H9 (cell line): ENCODE measurements at regions not wholly inside any gene's neighbourhood (a gene's known extent, or its start where the extent isn't known, plus 50 kb on each side); places are given as distances from the start of the nearest gene placed in this dataset.

Experiments used
- DNase-seq: peaks from one replicate; pipeline ENCODE4 v3.0.0-alpha.2; 2017
- H2AFZ ChIP-seq: one replicate; pipeline ENCODE4 v1.6.1; 2013; ENCODE audit warnings: mild to moderate bottlenecking, low read length, control low read depth, moderate library complexity
- H2AK5ac ChIP-seq: 2 replicates; pipeline ENCODE4 v1.6.1; 2013; ENCODE audit warnings: low read length, control low read depth, mixed read lengths; ENCODE audit not compliant: insufficient read length
- H2BK120ac ChIP-seq: one replicate; pipeline ENCODE4 v1.6.1; 2013; ENCODE audit warnings: low read depth, mild to moderate bottlenecking, low read length, control low read depth, inconsistent platforms; ENCODE audit not compliant: poor library complexity, severe bottlenecking
- H2BK12ac ChIP-seq: 2 replicates; pipeline ENCODE4 v1.6.1; 2013; ENCODE audit warnings: low read length, control low read depth, mixed read lengths, low read depth; ENCODE audit not compliant: insufficient read length
- H2BK15ac ChIP-seq: 2 replicates; pipeline ENCODE4 v1.6.1; 2013; ENCODE audit warnings: low read depth, low read length, control low read depth
- H2BK20ac ChIP-seq: one replicate; pipeline ENCODE4 v1.6.1; 2013; ENCODE audit warnings: low read depth, mild to moderate bottlenecking, low read length, control low read depth, inconsistent platforms; ENCODE audit not compliant: poor library complexity, severe bottlenecking
- H2BK5ac ChIP-seq: 2 replicates; pipeline ENCODE4 v1.6.1; 2013; ENCODE audit warnings: low read length, control low read depth, mixed read lengths; ENCODE audit not compliant: insufficient read length
- H3K14ac ChIP-seq: 2 replicates; pipeline ENCODE4 v1.6.1; 2013; ENCODE audit warnings: low read length, control low read depth; ENCODE audit not compliant: insufficient read depth
- H3K18ac ChIP-seq: 2 replicates; pipeline ENCODE4 v1.6.1; 2013; ENCODE audit warnings: low read depth, mild to moderate bottlenecking, mixed read lengths, low read length, control low read depth; ENCODE audit not compliant: insufficient read length
- H3K23ac ChIP-seq: 2 replicates; pipeline ENCODE4 v1.6.1; 2013; ENCODE audit warnings: low read length, control low read depth, mixed read lengths, low read depth; ENCODE audit not compliant: insufficient read length
- H3K23me2 ChIP-seq: 2 replicates; pipeline ENCODE4 v1.6.1; 2013; ENCODE audit warnings: low read depth, mild to moderate bottlenecking, mixed read lengths, low read length, control low read depth; ENCODE audit not compliant: insufficient read length, poor library complexity, severe bottlenecking
- H3K27ac ChIP-seq: 2 replicates; pipeline ENCODE4 v1.5.1; 2013; ENCODE audit warnings: low read length, control low read depth, mixed read lengths, low read depth; ENCODE audit not compliant: insufficient read length
- H3K27me3 ChIP-seq: 2 replicates; pipeline ENCODE4 v1.6.1; 2013; ENCODE audit warnings: low read length, control low read depth, inconsistent platforms; ENCODE audit not compliant: insufficient read depth
- H3K4ac ChIP-seq: 2 replicates; pipeline ENCODE4 v1.6.1; 2013; ENCODE audit warnings: low read depth, mild to moderate bottlenecking, control low read depth, inconsistent platforms, low read length, moderate library complexity
- H3K4me1 ChIP-seq: 2 replicates; pipeline ENCODE4 v1.6.1; 2013; ENCODE audit warnings: low read length, control low read depth, inconsistent platforms; ENCODE audit not compliant: insufficient read depth
- H3K4me2 ChIP-seq: 2 replicates; pipeline ENCODE4 v1.6.1; 2013; ENCODE audit warnings: low read length, control low read depth, mixed read lengths; ENCODE audit not compliant: insufficient read length, insufficient read depth
- H3K56ac ChIP-seq: 2 replicates; pipeline ENCODE4 v1.6.1; 2013; ENCODE audit warnings: low read depth, mild to moderate bottlenecking, mixed read lengths, low read length, control low read depth; ENCODE audit not compliant: insufficient read length
- H3K79me1 ChIP-seq: 2 replicates; pipeline ENCODE4 v1.6.1; 2013; ENCODE audit warnings: low read depth, mild to moderate bottlenecking, moderate library complexity, low read length, control low read depth, inconsistent platforms; ENCODE audit not compliant: insufficient read depth, poor library complexity, severe bottlenecking
- H3K79me2 ChIP-seq: 2 replicates; pipeline ENCODE4 v1.6.1; 2013; ENCODE audit warnings: low read length, control low read depth, inconsistent platforms; ENCODE audit not compliant: insufficient read depth
- H3K9ac ChIP-seq: 2 replicates; pipeline ENCODE4 v1.6.1; 2013; ENCODE audit warnings: low read length, control low read depth, mixed read lengths; ENCODE audit not compliant: insufficient read length; ENCODE audit errors: extremely low read depth
- H3K9me3 ChIP-seq: one replicate; pipeline ENCODE4 v1.6.1; 2013; ENCODE audit warnings: low read depth, low read length, inconsistent platforms; ENCODE audit not compliant: control insufficient read depth
- H3T11ph ChIP-seq: one replicate; pipeline ENCODE4 v1.6.1; 2013; ENCODE audit warnings: mild to moderate bottlenecking, low read length, control low read depth, inconsistent platforms
- H4K20me1 ChIP-seq: one replicate; pipeline ENCODE4 v1.6.1; 2013; ENCODE audit not compliant: control insufficient read depth, insufficient read length, insufficient read depth
- H4K5ac ChIP-seq: 2 replicates; pipeline ENCODE4 v1.6.1; 2013; ENCODE audit warnings: low read depth, mild to moderate bottlenecking, mixed read lengths, low read length, control low read depth; ENCODE audit not compliant: insufficient read length
- H4K8ac ChIP-seq: replicated peaks from 2 replicates; pipeline ENCODE4 v1.6.1; 2013; ENCODE audit warnings: low read length, control low read depth, mixed read lengths, low read depth; ENCODE audit not compliant: insufficient read length
- H4K91ac ChIP-seq: 2 replicates; pipeline ENCODE4 v1.6.1; 2013; ENCODE audit warnings: low read depth, mild to moderate bottlenecking, moderate library complexity, mixed read lengths, low read length, control low read depth; ENCODE audit not compliant: insufficient read length
- H3K27ac Mint-ChIP-seq, 3 experiments: 2 replicates in 2 of 3; 3 replicates in 1 of 3; pipeline ENCODE4 v1.8.0; 2020 to 2021; ENCODE audit warnings: mixed read lengths in 3 of 3, mild to moderate bottlenecking in 1 of 3, moderate library complexity in 1 of 3
- H3K27me3 Mint-ChIP-seq: 2 replicates; pipeline ENCODE4 v1.8.0; 2021; ENCODE audit warnings: low read depth, mild to moderate bottlenecking, moderate library complexity, mixed read lengths
- H3K36me3 Mint-ChIP-seq, 3 experiments: 2 replicates in 2 of 3; 3 replicates in 1 of 3; pipeline ENCODE4 v1.8.0; 2020 to 2021; ENCODE audit warnings: low read depth in 3 of 3, mixed read lengths in 3 of 3; ENCODE audit not compliant: insufficient read depth in 1 of 3
- H3K4me1 Mint-ChIP-seq, 2 experiments: 2 replicates each; pipeline ENCODE4 v1.8.0; 2020; ENCODE audit warnings: mixed read lengths in 2 of 2
- H3K4me3 Mint-ChIP-seq, 2 experiments: 2 replicates in 1 of 2; 3 replicates in 1 of 2; pipeline ENCODE4 v1.8.0; 2020 to 2021; ENCODE audit warnings: mild to moderate bottlenecking in 2 of 2, mixed read lengths in 2 of 2, moderate library complexity in 1 of 2
- H3K9me3 Mint-ChIP-seq, 2 experiments: 2 replicates in 1 of 2; 3 replicates in 1 of 2; pipeline ENCODE4 v1.8.0; 2020; ENCODE audit warnings: mild to moderate bottlenecking in 2 of 2, mixed read lengths in 2 of 2, moderate library complexity in 1 of 2
- WGBS: extraction: QIAGEN DNeasy Blood & Tissue Kit; methylation state at CpG from one replicate; pipeline ENCODE4 v1.1.7; 2013; ENCODE audit warnings: missing lambda C conversion rate, low lambda C conversion rate, mixed read lengths; ENCODE audit not compliant: insufficient read length; ENCODE audit errors: extremely low coverage; 5-methylcytosine and 5-hydroxymethylcytosine counted together
- TF ChIP-seq, protein P1 (sequence below): fragments of 200-600 bp; sonication (generic); conservative IDR thresholded peaks from 3 replicates; pipeline ENCODE4 v1.8.0; 2021; ENCODE audit warnings: antibody characterized with exemption, mild to moderate bottlenecking

- no peaks in the 10 kb centered on the region for H3K4me1 ChIP-seq
- no peaks in the 10 kb centered on the region for H3K23me2 ChIP-seq
Measured at GRCh38 chr6:108750801-108751200, 97.4 kb upstream of the ARMC2 start.

More at GRCh38 chr6:108750801-108751200, 97.4 kb upstream of the ARMC2 start:
- Histone ChIP-seq H3K27ac (no peak overlapping the region), H3K4ac (no peak overlapping the region), H4K5ac (no peak overlapping the region), H3K14ac (no peak overlapping the region), H2BK120ac (no peak overlapping the region), H2AFZ (no peak overlapping the region), H2BK15ac (no peak overlapping the region), H2BK5ac (no peak overlapping the region), H3K4me2 (no peak overlapping the region), H3K18ac (no peak overlapping the region), H2BK12ac (no peak overlapping the region), H2AK5ac (no peak overlapping the region), H3K9ac (no peak overlapping the region), H4K20me1 (no peaks in the 10 kb centered on the region), H3T11ph (no peak overlapping the region), H3K56ac (no peak overlapping the region), H4K8ac (no peak overlapping the region), H2BK20ac (no peak overlapping the region), H3K23ac (no peak overlapping the region), H4K91ac (no peak overlapping the region), H3K27me3 (no peaks in the 10 kb centered on the region), H3K79me2 (no peaks in the 10 kb centered on the region), H3K79me1 (no peaks in the 10 kb centered on the region), H3K9me3 (no peaks in the 10 kb centered on the region)
- H3K36me3 Mint-ChIP-seq = no peaks in the 10 kb centered on the region
- no peak overlapping the region for H3K27ac Mint-ChIP-seq
- no CpG with 5 or more reads among the region's 8 CpGs for WGBS
- no peak for DNase-seq
- H3K4me3 Mint-ChIP-seq = no peak overlapping the region
- H3K4me1 Mint-ChIP-seq = peaks cover 9 to 19% of the 10 kb centered on the region in 2 experiments
- TF ChIP-seq, protein P1, sequence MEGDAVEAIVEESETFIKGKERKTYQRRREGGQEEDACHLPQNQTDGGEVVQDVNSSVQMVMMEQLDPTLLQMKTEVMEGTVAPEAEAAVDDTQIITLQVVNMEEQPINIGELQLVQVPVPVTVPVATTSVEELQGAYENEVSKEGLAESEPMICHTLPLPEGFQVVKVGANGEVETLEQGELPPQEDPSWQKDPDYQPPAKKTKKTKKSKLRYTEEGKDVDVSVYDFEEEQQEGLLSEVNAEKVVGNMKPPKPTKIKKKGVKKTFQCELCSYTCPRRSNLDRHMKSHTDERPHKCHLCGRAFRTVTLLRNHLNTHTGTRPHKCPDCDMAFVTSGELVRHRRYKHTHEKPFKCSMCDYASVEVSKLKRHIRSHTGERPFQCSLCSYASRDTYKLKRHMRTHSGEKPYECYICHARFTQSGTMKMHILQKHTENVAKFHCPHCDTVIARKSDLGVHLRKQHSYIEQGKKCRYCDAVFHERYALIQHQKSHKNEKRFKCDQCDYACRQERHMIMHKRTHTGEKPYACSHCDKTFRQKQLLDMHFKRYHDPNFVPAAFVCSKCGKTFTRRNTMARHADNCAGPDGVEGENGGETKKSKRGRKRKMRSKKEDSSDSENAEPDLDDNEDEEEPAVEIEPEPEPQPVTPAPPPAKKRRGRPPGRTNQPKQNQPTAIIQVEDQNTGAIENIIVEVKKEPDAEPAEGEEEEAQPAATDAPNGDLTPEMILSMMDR = no peak
- H3K27me3 Mint-ChIP-seq = peaks cover 6% of the 10 kb centered on the region
- no peaks in the 10 kb centered on the region for H3K9me3 Mint-ChIP-seq
